ENCODE measurements at regions not wholly inside any gene's neighbourhood (a gene's known extent, or its start where the extent isn't known, plus 50 kb on each side); places are given as distances from the start of the nearest gene placed in this dataset.

DNA sequence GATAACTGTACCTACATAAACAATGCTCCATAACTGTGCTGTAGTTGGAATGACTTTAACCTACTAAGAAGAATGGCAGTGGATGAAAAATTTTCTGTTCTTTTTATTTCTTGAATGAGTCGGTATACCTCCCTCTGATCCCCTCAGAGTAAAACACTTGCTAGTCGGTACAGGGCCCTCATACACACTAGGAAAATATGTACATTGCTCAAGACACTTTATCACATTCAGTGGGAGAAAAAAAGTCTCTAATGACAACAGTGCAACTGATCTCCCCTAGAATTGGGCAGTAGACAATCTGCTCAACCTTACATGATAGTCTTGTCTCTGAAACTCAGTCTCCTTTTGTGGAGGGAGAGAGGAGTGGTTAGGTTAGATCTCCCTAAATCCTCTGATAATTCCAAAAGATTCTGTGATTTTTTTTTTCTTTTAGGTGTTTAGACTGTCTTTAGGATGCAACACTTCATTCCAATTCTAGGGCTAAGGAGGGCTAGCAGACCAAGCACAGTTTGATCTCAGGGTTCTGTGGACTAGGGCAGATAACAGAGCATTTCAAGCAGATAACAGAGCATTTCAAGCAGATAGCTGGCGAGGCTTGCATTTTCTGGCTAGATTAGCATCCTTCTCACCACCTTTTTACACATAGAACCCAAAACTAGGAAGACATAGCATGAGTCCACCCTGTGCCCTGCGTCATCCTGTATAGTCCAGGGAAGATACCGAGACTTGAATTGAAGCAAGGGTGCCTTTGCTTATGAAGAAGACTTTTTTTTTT is 100.3 kb upstream of the TNFAIP3 start:
- Mint-ChIP-seq H3K27ac (ENCODE audit: low read depth, unreplicated experiment) (no peak overlapping the region), H3K4me1 (ENCODE audit: insufficient read depth, unreplicated experiment) (peaks cover 29% of the 10 kb centered on the region), H3K36me3 (ENCODE audit: insufficient read depth, unreplicated experiment) (no peaks in the 10 kb centered on the region), H3K27me3 (ENCODE audit: insufficient read depth, unreplicated experiment) (no peaks in the 10 kb centered on the region), H3K9me3 (ENCODE audit: unreplicated experiment) (no peaks in the 10 kb centered on the region), H3K4me3 (ENCODE audit: unreplicated experiment) (no peak overlapping the region)
- intact Hi-C loops (cut with micrococcal nuclease), result no loop called here
- POLR2A ChIA-PET, result interaction anchor here (0.7 to 1.2 kb wide), 2 partner anchors 9 to 32 kb away, joined by 3 to 4 read pairs; no protein-coding TSS in a partner anchor
- no peak for DNase-seq (ENCODE audit: unreplicated experiment)
- CTCF ChIA-PET, result interaction anchor here (0.8 to 1.0 kb wide), 2 partner anchors 17 to 60 kb away, joined by 4 read pairs; no protein-coding TSS in a partner anchor
- no TSS peak for BruUV-seq (replicated peaks)
- no peak for TF ChIP-seq CTCF (IDR thresholded peaks at IDR 0.05; ENCODE audit: unreplicated experiment)

- POLR2A ChIA-PET, result interaction anchor here (0.6 kb wide), 1 partner anchor 15 kb away, joined by 3 read pairs; no protein-coding TSS in a partner anchor
- Mint-ChIP-seq H3K36me3 (ENCODE audit: insufficient read depth, unreplicated experiment) (no peaks in the 10 kb centered on the region), H3K27ac (ENCODE audit: low read depth, unreplicated experiment) (no peak overlapping the region), H3K9me3 (ENCODE audit: unreplicated experiment) (no peaks in the 10 kb centered on the region), H3K27me3 (ENCODE audit: insufficient read depth, unreplicated experiment) (no peaks in the 10 kb centered on the region), H3K4me3 (ENCODE audit: unreplicated experiment) (no peak overlapping the region), H3K4me1 (ENCODE audit: insufficient read depth, unreplicated experiment) (peaks cover 29% of the 10 kb centered on the region)
- BruUV-seq (replicated peaks), result no TSS peak
- intact Hi-C loops (cut with micrococcal nuclease), result no loop called here
- TF ChIP-seq CTCF (IDR thresholded peaks at IDR 0.05; ENCODE audit: unreplicated experiment), result no peak
- no peak for DNase-seq (ENCODE audit: unreplicated experiment)
- CTCF ChIA-PET, result interaction anchor here (0.8 kb wide), 1 partner anchor 61 kb away, joined by 4 read pairs; no protein-coding TSS in a partner anchor
Observed at GRCh38 chr6:137767465-137767864, 99.6 kb upstream of the TNFAIP3 start.

GRCh38 chr6:137767911-137768690 is 99.0 kb upstream of the TNFAIP3 start:
- BruUV-seq (replicated peaks), result no TSS peak
- no peaks in the 10 kb centered on the region for H3K36me3 Mint-ChIP-seq (ENCODE audit: insufficient read depth, unreplicated experiment)
- no peaks in the 10 kb centered on the region for H3K9me3 Mint-ChIP-seq (ENCODE audit: unreplicated experiment)
- ChIA-PET CTCF (interaction anchor here (0.8 kb wide), 1 partner anchor 62 kb away, joined by 4 read pairs; no protein-coding TSS in a partner anchor), POLR2A (interaction anchor here (0.6 kb wide), 2 partner anchors 14 to 27 kb away, joined by 3 read pairs; no protein-coding TSS in a partner anchor)
- no peaks in the 10 kb centered on the region for H3K27me3 Mint-ChIP-seq (ENCODE audit: insufficient read depth, unreplicated experiment)
- peak; percentile 22 for DNase-seq (ENCODE audit: unreplicated experiment)
- no peak for TF ChIP-seq CTCF (IDR thresholded peaks at IDR 0.05; ENCODE audit: unreplicated experiment)
- no peak overlapping the region for H3K4me3 Mint-ChIP-seq (ENCODE audit: unreplicated experiment)
- H3K27ac Mint-ChIP-seq (ENCODE audit: low read depth, unreplicated experiment), result no peak overlapping the region
- intact Hi-C loops (cut with micrococcal nuclease), result no loop called here
- peaks cover 29% of the 10 kb centered on the region for H3K4me1 Mint-ChIP-seq (ENCODE audit: insufficient read depth, unreplicated experiment)

GRCh38 chr6:137768935-137769334 is 98.1 kb upstream of the TNFAIP3 start:
- peaks cover 26% of the 10 kb centered on the region for H3K4me1 Mint-ChIP-seq (ENCODE audit: insufficient read depth, unreplicated experiment)
- POLR2A ChIA-PET, result interaction anchor here (0.6 kb wide), 1 partner anchor 28 kb away, joined by 3 read pairs; no protein-coding TSS in a partner anchor
- CTCF ChIA-PET, result interaction anchor here (0.7 kb wide), 1 partner anchor 10 kb away, joined by 3 read pairs; no protein-coding TSS in a partner anchor
- H3K27me3 Mint-ChIP-seq (ENCODE audit: insufficient read depth, unreplicated experiment), result no peaks in the 10 kb centered on the region
- peak; percentile 69 for DNase-seq (ENCODE audit: unreplicated experiment)
- H3K4me3 Mint-ChIP-seq (ENCODE audit: unreplicated experiment), result no peak overlapping the region
- H3K27ac Mint-ChIP-seq (ENCODE audit: low read depth, unreplicated experiment), result peak overlapping the region; percentile 85
- TF ChIP-seq CTCF (IDR thresholded peaks at IDR 0.05; ENCODE audit: unreplicated experiment), result no peak
- intact Hi-C loops (cut with micrococcal nuclease), result no loop called here
- BruUV-seq (replicated peaks), result no TSS peak
- no peaks in the 10 kb centered on the region for H3K9me3 Mint-ChIP-seq (ENCODE audit: unreplicated experiment)
- no peaks in the 10 kb centered on the region for H3K36me3 Mint-ChIP-seq (ENCODE audit: insufficient read depth, unreplicated experiment)

Data from MCF 10A (cell line).